Upper lobe of right lung (tissue), 1 donor: ENCODE measurements at regions not wholly inside any gene's neighbourhood (a gene's known extent, or its start where the extent isn't known, plus 50 kb on each side); places are given as distances from the start of the nearest gene placed in this dataset.

Experiments used
- ATAC-seq: fragments of 200-7000 bp; cut with Tn5 transposase; one replicate; pipeline ENCODE4 v1.9.1; 2020; ENCODE audit warnings: mild to moderate bottlenecking, moderate library complexity
- DNase-seq: peaks from one replicate; pipeline ENCODE4 v3.0.0-alpha.2; 2020
- H3K27ac ChIP-seq: fragments of 200-600 bp; one replicate; pipeline ENCODE4 v1.8.0; 2022
- H3K27me3 ChIP-seq: fragments of 200-600 bp; one replicate; pipeline ENCODE4 v1.8.0; 2022; ENCODE audit warnings: mild to moderate bottlenecking
- H3K36me3 ChIP-seq: fragments of 200-600 bp; one replicate; pipeline ENCODE4 v1.8.0; 2022
- H3K4me1 ChIP-seq: fragments of 200-600 bp; one replicate; pipeline ENCODE4 v1.8.0; 2022
- H3K4me3 ChIP-seq: fragments of 200-600 bp; one replicate; pipeline ENCODE4 v1.8.0; 2022; ENCODE audit warnings: mild to moderate bottlenecking
- H3K9me3 ChIP-seq: fragments of 200-600 bp; one replicate; pipeline ENCODE4 v1.8.0; 2022
- intact Hi-C: fragments of 100-400 bp; cut with DNase I; formaldehyde crosslinking; loops from one replicate; pipeline ENCODE4 v1.11.0; 2022
- TF ChIP-seq, protein P1 (sequence below): fragments of 200-600 bp; IDR thresholded peaks from one replicate; pipeline ENCODE4 v1.8.0; 2022; ENCODE audit warnings: antibody characterized with exemption
- donor health status: DM: no; HTN: yes; CAD: no; lungs with severe emphysema.

DNA sequence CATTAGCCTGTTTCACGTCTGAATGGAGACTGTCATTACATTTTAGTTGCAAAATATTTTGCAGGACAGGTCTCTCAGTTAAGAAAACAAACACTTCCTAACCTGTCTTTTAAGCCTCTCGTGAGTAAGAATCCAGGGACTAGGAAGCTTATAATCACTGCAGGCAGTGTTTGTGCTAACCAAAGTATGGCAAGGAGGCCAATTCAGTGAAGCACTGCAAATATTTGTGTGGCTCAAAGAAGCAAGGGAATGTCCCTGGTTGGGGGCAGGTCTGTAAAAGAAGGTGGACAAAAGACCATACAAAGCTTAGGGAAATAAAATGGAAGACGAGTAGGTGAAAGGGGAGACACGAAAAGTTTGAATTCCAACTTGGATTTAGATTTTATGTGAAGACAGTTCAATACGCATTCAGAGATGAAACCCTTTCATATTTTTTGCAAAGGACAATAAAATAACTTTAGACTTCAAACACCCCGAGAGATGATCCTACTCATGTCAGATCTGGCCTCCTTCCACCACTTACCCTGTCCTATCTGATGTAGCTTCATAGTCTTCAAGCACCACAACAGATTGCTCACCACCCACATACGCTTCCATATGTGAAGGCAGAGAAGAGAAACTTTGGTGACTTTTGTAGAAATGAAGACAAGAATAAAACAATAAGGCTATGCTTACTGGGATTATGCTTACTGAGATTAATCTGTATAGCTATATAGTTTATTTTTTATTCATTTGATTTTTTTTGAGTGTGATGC lies 240.9 kb downstream of the TUSC7 start:
- Histone ChIP-seq H3K36me3 (no peaks in the 10 kb centered on the region), H3K4me1 (no peaks in the 10 kb centered on the region)

DNA sequence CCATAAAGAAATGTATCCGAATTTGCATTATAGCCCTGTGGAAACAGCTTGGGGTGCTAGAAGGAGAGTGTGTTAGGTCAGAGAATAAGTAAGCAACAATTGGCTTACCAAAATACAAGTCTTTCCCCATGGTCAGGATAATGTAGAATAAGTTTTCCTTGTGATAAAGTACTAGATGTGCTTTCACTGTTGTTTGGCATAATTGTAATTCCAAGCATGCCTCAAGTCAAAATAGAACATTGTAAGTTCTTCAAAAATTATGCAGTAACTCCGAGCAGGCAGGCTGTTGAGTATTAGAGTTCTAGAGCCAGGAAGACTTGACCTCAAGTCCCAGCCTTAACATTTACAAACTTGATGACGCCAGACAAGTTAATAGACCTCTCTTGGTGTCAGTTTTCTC lies 242.0 kb downstream of the TUSC7 start:
- Histone ChIP-seq H3K9me3 (no peaks in the 10 kb centered on the region), H3K27ac (peak overlapping the region; percentile 44), H3K36me3 (no peaks in the 10 kb centered on the region), H3K4me1 (no peaks in the 10 kb centered on the region), H3K4me3 (no peak overlapping the region), H3K27me3 (no peaks in the 10 kb centered on the region)
- intact Hi-C loops = no loop called here
- no peak for DNase-seq
- TF ChIP-seq, protein P1, sequence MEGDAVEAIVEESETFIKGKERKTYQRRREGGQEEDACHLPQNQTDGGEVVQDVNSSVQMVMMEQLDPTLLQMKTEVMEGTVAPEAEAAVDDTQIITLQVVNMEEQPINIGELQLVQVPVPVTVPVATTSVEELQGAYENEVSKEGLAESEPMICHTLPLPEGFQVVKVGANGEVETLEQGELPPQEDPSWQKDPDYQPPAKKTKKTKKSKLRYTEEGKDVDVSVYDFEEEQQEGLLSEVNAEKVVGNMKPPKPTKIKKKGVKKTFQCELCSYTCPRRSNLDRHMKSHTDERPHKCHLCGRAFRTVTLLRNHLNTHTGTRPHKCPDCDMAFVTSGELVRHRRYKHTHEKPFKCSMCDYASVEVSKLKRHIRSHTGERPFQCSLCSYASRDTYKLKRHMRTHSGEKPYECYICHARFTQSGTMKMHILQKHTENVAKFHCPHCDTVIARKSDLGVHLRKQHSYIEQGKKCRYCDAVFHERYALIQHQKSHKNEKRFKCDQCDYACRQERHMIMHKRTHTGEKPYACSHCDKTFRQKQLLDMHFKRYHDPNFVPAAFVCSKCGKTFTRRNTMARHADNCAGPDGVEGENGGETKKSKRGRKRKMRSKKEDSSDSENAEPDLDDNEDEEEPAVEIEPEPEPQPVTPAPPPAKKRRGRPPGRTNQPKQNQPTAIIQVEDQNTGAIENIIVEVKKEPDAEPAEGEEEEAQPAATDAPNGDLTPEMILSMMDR = no peak
- ATAC-seq = peak; percentile 77

More for the DNA sequence above, 240.9 kb downstream of the TUSC7 start:
- DNase-seq (no peak), ATAC-seq (peak; percentile 57)
- Histone ChIP-seq H3K27me3 (no peaks in the 10 kb centered on the region), H3K9me3 (no peaks in the 10 kb centered on the region), H3K27ac (peak overlapping the region; percentile 44), H3K4me3 (no peak overlapping the region)
- TF ChIP-seq, protein P1 = no peak
- intact Hi-C loops = no loop called here

DNA sequence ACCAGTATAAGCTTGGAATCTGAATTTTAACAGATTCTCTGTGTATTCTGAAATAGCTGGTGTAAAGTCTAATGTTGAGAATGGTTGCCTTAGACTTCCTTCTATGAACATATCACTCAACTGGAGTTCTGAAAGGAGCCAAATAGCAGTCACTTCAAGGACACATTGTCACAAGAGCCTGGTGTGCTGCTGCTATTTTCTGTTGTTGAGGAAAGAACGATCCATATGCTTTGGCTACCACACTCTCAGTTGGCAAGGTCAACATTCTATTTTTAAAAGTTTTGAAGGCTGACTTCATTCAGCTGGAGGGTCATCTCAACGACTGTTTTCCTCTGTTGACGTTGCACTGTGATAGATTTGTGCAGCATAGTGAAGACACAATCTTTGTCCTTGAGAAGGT lies 248.7 kb downstream of the TUSC7 start:
- Histone ChIP-seq H3K4me3 (no peak overlapping the region), H3K9me3 (no peaks in the 10 kb centered on the region), H3K27ac (no peak overlapping the region), H3K4me1 (no peaks in the 10 kb centered on the region), H3K27me3 (no peaks in the 10 kb centered on the region), H3K36me3 (no peaks in the 10 kb centered on the region)
- TF ChIP-seq, protein P1 = no peak
- ATAC-seq (no peak), DNase-seq (no peak)
- intact Hi-C loops = no loop called here

DNA sequence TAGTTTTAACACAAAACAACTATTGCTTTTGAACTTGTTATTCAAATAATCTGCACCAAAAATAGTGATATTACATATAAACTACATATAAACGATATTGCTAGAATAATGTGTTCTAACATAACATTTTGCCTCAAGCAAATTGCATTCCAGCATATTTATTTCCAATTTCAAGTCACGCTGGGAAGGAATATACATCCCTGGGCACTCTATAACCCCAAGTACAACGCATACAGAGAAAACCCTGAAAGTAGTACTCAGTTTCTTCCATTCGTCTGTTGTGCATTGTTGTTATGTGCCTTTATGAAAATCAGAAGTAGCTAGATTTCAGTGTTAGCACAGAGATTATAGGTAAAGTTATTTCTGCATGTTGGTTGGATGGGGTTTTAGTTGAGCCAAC lies 251.5 kb downstream of the TUSC7 start:
- Histone ChIP-seq H3K27ac (no peak overlapping the region), H3K36me3 (no peaks in the 10 kb centered on the region), H3K9me3 (no peaks in the 10 kb centered on the region), H3K4me1 (no peaks in the 10 kb centered on the region), H3K4me3 (no peak overlapping the region), H3K27me3 (no peaks in the 10 kb centered on the region)
- DNase-seq (no peak), ATAC-seq (no peak)
- intact Hi-C loops = no loop called here
- TF ChIP-seq, protein P1 = no peak

DNA sequence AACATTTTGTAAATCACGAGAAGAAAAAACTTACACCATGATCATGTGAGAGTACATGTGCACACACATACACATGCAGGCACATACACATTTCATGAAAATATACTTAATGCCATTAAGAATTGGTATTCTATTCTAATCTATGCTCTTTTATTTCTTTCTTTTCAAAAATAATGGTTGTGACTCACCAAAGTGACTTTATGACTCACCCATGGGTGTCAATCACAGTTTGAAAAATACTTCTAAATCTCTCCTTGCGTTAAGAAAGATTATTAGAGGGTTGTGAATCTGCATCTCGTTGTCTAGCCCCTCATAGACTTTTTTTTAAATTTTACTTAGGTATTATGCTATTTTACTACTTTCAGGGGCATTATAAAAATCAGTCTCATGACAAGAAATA lies 254.2 kb downstream of the TUSC7 start:
- Histone ChIP-seq H3K4me1 (no peaks in the 10 kb centered on the region), H3K27ac (no peak overlapping the region), H3K4me3 (no peak overlapping the region), H3K27me3 (no peaks in the 10 kb centered on the region), H3K36me3 (no peaks in the 10 kb centered on the region), H3K9me3 (no peaks in the 10 kb centered on the region)
- ATAC-seq = no peak
- TF ChIP-seq, protein P1 = no peak
- DNase-seq = no peak
- intact Hi-C loops = no loop called here
